GM10266 (cell line): ENCODE measurements at regions not wholly inside any gene's neighbourhood (a gene's known extent, or its start where the extent isn't known, plus 50 kb on each side); places are given as distances from the start of the nearest gene placed in this dataset.

Experiments
- DNase-seq: peaks from one replicate; pipeline ENCODE4 v3.0.0; 2012; ENCODE audit errors: extremely low spot score
- CTCF ChIP-seq: IDR thresholded peaks from 2 replicates; pipeline ENCODE4 v1.5.1; 2012; ENCODE audit warnings: mild to moderate bottlenecking, low read depth; ENCODE audit not compliant: control insufficient read depth, insufficient read depth; ENCODE audit errors: missing control alignments

GRCh38 chr4:53783208-53783859 is 192.0 kb upstream of the LNX1 start:
- TF ChIP-seq CTCF, result no peak
- DNase-seq, result no peak

- DNase-seq, result no peak
- TF ChIP-seq CTCF, result no peak
Measured at GRCh38 chr4:53782458-53782845, 191.2 kb upstream of the LNX1 start.

- no peak for DNase-seq
- TF ChIP-seq CTCF, result no peak
Measured at GRCh38 chr4:53781629-53782457, 190.6 kb upstream of the LNX1 start.

GRCh38 chr4:53780736-53781400 is 189.6 kb upstream of the LNX1 start:
- no peak for DNase-seq
- no peak for TF ChIP-seq CTCF

GRCh38 chr4:53779025-53779424 is 187.7 kb upstream of the LNX1 start:
- no peak for TF ChIP-seq CTCF
- no peak for DNase-seq

- no peak for DNase-seq
- TF ChIP-seq CTCF, result no peak
Measured at GRCh38 chr4:53778155-53778554, 186.9 kb upstream of the LNX1 start.

GRCh38 chr4:53777244-53777984 is 186.1 kb upstream of the LNX1 start:
- DNase-seq, result no peak

More at GRCh38 chr4:53777244-53777984, 186.1 kb upstream of the LNX1 start:
- no peak for TF ChIP-seq CTCF
